Amniotic epithelial cell (primary cell): ENCODE measurements at regions not wholly inside any gene's neighbourhood (a gene's known extent, or its start where the extent isn't known, plus 50 kb on each side); places are given as distances from the start of the nearest gene placed in this dataset.
"Not testable (repeated sequence)": the region's sequence is repeated elsewhere in the genome, so short reads cannot be mapped to it uniquely, and the experiment has no call there.

Source experiments
- DNase-seq: peaks from one replicate; pipeline ENCODE4 v3.0.0-alpha.2; 2010; ENCODE audit warnings: low read depth

DNA sequence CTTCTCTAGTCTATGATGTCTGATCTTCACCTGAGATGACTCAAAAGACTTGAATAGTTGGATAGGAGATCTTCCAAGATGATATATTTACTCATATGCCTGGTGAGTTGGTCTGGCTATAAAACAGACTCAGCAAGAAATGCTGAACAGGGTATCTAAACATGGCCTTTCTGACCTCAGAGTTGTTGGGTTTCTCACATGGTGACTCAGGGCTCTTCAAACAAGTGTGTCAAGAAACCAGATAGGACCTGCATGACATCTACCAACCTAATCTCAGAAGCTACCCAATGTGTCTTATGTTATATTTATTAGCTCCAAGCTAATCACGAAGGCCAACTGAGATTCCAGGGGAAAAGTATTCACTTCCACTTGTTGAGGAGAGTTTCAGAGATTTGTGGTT is 1477.3 kb downstream of the CDH8 start:
- no peak for DNase-seq

DNA sequence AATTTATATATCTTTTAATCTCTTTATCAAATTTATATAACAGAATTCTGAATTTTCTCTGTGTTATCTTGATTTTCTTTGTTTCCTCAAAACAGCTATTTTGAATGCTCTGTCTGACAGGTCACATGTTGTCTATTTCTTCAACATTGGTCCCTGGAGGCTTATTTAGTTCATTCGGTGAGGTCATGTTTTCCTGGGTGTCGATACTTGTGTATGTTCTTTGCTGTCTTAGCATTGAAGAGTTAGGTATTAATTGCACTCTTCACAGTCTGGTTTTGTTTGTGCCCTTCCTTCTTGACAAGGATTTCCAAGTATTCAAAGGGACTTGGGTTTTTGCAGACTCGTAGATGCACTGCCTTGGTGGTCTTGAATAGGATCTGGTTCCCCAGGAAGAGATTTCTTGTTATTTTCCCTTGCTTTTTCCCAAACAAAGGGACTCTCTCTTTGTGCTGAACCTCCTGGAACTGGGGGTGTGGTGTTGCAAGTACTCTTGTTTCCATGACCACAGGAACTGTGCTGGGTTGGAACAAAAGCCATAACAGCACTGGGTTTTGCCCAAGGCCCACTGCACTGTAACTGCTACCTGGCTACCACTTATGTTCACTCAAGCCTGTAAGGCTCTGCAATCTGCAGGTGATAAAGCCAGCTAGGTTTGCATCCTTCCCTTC is 1483.0 kb downstream of the CDH8 start:
- DNase-seq, result no peak

DNA sequence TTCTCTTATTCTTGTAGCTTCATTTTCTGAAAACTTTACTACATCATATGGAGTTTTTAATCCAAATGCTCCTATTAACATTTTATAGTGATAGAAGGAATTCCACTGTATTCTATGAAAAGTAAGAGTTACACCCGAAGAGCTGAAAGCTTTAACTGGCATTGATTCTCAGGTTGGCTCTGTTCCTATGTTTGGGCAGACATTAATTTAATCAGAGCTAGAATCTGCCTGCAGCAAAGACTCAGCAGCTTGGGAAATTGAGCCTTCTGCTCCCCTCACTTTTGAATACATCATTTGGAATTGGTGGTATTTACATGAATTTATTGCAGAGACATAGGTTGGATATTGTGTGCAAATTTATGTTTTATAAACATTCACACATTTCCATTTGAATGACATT is 1494.7 kb downstream of the CDH8 start:
- no peak for DNase-seq

DNA sequence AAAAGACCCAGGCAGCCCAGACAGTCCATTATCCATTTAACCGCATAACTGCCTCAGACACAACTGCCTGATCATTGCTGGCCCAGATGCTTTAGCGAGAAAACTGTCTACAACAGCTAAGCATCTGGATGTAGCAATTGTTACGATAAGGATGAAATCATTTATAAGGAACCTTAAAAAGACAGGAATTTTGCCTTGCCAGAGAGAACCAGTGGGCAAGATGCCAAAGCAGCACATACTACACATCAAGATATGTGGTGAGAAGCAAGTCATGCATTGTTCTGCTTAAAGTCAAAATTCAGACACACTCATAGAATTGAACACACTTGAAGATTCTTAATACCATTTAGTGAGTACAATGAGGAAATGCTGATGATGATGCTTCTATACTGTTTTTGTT is 1525.3 kb downstream of the CDH8 start:
- no peak for DNase-seq

DNA sequence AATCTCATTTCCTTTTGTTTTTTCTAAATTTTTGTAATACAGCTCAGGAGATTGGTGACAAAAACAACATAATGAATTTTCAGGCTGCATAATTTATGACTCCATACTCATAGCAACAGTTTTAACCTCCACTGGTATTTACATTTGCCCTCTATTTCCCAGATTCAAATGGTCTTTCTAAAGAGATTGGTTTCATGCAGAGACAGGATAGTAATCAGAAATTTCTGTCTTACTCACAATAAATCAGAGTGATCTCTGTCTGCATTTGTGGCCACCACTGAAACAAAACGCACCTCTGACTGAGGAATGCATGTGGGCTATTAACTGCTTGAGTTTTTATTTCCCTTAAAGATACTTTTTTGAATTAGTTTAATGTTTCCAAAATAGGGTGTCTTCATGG is 1526.0 kb downstream of the CDH8 start:
- no peak for DNase-seq

DNA sequence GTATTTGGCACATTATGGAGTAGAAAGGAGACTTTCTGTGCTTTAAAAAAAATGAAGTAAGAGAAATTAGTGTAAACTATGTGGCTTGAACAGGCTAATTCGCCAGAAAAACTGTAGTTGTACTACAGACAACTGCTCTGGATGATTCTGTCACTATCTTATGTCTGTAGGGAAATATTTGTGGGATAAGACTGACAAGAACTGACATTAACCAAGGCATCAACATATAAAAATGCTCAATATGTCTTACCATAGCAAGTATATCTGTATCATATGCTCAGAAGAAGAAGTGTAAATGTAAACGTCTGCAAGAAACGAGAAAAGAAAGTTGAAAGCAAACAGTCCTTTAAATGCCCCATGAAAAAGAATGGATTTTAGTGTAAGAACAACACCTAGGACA is 1545.0 kb downstream of the CDH8 start:
- DNase-seq, result no peak

DNA sequence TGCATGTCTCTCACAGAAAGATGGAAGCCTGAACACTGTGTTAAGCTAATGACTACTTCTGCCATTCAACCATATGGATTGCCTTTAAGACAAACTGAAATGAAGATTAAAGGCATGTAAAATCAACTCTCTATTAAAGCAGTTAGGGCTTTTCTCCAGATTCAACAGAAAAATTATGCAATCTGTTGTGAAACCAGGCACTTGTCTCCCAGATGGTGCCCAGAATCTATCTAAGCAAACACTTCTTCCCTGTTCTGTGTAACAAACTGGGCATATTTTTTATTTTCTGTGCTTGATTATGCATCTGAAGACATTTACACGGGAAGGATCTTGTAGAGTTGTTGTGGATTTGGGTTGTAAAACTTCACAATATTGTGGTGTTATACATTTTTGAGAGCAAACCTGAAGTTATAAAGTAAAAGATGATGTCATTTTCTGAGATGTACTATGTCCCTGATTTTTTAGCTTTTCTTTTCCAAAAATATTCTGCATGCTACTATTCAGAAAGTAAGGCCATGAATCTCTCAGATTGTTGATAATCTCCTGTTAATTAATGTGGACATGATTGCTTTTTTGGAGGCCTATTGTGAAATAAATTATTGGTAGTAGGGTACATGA is 1550.3 kb downstream of the CDH8 start:
- no peak for DNase-seq

DNA sequence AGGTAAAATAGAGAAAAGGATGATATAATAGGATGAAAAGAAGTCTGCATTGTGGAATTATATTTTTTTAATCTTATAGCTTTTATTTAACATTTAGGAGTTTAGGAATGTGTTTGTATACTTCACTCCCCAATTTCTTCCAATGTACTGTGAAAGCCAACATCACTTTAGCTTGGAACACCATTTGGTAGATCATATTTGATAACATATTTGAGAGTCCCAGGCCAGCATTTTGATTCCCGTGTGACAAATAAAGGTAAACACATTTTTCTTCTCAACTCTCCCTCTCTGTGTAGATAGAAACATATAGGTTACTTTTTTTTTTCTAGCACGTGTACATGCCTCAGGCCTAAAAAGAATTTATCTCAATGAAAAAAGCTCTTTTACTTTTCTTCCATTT is 1551.3 kb downstream of the CDH8 start:
- DNase-seq, result no peak

DNA sequence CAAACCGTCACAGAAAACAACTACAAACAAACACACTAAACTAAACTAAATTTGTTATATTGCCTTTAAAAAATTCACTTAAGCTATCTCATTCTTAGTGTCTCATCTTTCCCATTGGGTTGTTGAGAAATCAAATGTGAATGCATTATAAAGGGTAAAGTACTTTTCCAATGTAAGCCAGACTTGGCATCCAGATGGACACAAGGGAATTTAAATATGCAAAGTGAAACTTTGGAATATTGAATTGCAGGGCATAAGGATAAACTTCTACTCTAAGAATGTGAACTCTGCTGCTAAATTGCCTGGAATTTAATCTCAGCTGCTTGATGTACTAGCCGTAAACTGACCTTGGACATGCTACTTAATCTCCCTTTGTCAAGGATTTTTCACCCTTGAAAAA is 1554.6 kb downstream of the CDH8 start:
- DNase-seq, result no peak

DNA sequence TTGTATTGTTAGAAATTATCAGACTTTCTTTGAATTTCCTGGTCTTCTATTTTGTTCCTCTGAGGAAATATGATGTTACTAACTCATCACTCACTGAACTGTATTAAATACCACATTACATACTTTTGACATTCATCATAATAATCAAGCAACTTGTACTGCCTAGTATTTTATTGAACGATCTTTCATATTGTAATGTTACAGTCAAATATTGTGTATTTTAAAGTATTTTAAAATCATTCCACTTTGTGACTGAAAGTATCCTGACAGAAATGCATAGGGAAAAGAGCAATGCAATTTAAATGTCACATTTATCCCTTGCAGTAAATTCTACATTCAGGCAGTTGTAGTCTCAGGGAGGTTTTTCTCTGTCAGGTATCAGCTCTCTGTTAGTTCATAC is 1557.4 kb downstream of the CDH8 start:
- no peak for DNase-seq

DNA sequence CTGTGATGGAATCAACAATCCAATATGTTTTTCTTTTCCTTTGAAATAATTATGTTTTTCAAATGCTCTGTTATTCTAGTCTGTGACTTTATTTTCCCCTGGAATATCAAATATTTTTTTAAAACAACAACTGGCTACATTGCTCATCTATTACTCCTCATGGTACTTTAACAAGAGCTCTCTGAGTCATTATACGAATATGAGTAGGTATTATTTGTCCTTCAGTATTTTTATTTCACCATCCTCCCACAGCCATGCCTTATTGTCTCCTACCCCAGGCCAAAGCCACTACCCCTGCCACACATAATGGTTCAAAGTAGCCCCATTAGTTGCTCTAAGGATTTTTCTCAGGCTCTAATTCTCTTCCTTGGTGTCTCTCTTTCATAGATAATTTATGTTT is 1572.3 kb downstream of the CDH8 start:
- DNase-seq, result no peak

DNA sequence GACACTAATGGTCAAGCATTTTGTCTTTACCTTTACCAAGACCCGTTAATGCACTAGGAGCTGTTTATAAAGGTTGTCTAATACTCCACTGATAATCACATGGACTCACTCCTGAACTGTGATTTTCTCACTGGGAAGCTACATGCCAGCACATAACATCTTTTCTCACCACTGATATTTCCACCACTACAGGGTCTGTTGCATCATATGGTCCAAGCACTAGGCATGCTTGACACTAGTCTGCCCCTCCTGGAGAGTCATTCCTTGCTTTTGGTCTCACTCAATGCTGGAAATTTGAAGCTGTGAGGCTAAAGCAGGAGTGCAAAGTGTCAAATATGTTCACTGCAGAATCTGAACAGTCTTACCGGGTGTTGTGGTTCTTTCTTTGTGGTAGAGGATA is 1576.8 kb downstream of the CDH8 start:
- no peak for DNase-seq

DNA sequence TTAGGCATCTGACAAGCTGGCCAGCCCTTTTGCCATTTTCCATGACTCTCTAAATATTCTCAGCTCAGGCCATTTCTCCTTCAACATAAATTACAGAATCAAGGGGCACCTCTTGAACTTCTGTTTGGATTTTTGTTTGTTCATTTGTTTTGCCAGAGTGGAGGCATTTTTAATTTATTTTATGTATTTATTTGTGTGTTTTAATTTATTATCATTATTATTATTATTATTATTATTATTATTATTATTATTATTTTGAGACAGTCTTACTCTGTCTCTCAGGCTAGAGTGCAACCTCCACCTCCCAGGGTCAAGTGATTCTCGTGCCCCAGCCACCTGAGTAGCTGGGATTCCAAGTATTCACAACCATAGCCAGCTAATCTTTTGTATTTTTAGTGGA is 1578.0 kb downstream of the CDH8 start:
- DNase-seq, result no peak

DNA sequence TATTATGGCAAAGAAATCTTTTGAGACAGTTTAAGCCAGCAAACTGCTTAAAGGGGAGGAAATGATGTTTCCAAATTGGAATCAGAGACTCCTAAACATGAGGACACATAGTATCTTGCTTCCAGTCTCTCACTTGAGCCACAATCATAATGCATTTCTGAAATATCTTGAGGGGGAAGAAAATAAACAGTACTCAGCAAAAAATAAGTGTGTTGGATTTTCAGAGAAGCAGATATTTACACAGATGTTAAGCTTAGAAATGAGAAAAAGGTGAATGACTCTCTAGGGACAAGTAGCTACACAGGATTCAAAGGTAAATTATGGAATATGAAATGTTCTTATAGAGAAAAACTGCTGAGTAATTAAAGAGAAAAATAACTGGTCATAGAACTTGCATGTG is 1583.6 kb downstream of the CDH8 start:
- DNase-seq, result no peak

DNA sequence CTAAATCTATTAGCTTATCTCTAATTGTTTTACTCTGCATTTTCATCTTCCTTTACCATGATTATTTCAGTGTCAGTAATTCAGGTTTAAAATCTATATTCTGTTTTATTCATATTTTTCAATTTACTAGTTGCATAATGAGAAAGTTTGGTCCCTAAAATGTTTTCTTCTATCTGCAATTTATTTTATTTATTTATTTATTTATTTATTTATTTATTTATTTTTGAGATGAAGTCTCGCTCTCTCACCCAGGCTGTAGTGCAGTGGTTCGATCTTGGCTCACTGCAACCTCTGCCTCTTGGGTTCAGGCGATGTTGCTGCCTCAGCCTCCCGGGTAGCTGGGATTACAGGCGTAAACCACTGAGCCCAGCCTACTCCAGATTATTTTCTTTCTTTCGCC is 1597.3 kb downstream of the CDH8 start:
- DNase-seq, result no peak

DNA sequence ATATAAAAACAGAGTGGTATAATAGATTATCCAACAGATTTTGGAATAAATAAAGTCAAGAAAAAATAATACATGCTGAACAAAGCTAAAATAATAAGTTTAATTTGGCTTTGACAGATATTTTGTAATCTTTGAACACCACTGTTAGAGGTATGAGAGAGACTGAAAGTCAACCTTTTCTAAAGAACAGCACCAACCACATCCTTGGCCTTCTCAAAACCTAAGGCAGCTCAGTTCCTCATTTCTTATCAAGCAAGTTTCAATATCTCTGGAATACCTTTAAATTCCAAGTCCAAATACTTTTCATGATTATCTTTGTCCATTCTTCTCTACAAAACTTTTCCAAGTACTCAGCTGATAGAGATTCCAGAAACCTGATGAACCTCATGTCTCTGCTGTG is 1603.8 kb downstream of the CDH8 start:
- no peak for DNase-seq

DNA sequence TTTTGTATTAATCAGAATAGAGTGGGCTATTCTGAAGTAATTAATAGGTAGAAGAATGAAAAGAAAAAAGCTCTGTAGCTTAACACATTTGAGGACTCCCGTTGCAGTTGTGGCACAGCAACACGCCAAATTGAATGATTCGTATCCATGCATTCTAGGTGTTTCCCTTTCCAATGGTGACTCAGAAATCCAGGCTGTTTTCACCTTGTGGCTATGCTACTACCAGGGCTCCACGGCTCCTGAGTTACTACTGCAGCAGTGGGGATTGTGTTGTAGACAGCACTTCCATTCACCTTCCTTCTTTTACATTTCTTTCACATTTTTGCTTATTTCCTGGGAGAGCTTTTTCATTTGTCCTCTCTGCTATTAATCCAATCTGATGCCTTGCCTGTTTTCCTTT is 1616.4 kb downstream of the CDH8 start:
- no peak for DNase-seq

DNA sequence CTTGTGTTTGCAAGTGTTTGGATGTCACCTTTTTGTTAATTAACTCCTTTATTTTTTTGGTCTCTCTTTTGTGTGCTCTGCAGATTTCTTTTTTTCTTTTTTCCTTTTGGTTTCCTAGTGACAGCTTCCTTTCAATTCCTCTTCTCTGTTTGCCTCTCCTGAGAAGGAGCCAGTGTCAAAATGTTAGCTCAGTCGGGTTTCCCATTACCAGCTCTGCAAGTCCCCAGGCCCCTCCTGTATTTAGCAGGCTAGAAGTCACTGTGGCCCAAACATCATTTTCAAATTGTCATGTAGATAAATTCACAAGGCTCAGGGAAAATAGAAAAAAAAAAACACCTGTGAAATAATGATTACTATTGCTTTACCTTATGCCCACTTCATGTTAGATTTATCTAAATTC is 1621.6 kb downstream of the CDH8 start:
- DNase-seq, result no peak

DNA sequence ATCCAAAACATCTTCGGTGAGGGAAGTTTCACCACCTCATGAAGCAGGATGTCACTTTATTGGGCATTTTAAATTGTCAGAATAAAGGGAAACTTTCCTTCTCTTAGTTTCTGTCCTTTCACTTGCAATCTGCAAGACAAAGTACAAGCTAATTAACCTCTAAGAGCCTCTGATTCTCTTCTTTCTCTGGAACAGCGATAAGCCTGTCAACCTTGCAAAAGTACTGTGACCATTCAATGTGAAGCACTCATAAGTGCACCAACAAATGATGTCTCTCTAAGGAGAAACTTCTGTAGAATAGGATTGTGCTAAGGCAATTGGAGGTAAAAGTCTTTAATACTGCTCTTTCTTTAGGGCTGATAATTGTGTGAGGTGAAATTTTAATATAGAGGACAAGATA is 1622.3 kb downstream of the CDH8 start:
- no peak for DNase-seq

DNA sequence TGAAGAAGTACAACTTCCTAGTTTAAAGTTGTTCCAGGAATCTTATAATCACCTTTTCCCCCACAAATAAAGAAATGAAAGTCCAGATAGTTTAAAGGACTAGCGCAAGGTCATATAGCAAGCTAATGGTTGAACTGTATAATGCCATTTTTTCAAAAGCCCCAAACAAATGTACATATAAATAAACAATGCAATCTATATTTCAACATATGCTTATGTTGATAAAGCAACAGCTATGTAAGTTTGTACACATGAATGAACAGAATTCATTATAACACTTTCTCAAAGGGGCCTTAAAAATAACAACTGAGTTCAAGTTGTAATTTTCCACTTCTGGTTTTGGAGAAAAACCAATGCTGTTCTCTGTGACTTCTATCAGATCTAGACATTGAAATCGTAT is 1628.6 kb downstream of the CDH8 start:
- no peak for DNase-seq

DNA sequence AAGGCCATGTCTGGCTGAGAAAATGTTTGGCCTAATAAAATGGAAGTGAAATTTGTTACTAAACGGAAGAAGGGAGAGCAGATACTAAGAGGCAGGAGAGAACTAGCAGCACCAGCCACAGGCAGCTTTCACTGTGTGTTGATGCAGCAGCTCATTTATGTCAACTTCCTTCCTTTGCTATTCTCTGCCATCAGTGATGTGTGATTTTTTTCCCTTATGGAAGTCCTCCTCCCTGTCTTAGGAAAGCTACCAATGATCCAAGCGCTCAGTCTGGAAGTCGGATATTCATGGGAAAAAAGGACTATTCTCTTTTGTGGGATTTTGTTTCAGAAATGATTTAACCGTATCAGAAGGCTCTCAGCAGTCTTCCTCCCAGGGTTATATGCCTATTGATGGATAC is 1629.2 kb downstream of the CDH8 start:
- DNase-seq, result no peak

DNA sequence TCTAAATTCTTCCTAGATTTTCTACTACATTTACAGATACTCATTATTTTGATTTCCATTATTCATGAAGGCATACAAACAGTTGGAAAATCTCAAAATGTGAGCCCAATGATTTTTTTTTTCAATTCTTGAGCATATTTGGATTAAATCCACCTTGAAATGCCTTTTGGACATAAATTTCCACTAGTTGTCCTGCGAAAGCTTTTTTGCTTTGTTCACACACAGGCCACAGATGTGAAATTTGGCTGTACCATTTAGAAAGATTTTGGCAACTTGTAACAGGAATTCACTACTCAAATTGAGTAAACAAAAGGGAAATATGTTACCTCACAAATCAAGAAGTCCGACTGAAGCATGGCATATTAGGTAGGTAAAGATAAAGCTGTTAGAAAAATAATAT is 1631.0 kb downstream of the CDH8 start:
- no peak for DNase-seq

DNA sequence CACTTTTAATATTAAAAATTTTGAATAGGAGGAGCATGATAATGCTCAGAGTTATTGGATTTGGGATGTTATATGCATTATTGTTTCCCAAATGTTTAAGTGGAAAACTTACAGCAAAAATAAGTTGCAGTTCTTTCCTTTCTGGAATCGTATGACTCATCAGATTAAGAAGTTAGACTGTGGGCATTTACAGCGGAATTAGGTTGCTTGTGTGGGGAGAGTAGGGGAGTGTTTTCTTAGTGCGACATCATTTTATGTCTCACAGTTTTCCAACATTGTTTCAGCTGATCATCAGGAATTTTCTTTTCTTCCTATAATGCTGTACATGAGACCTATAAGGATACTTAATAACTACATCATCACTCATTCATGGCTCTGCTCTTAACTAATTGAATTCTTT is 1631.8 kb downstream of the CDH8 start:
- DNase-seq, result no peak

DNA sequence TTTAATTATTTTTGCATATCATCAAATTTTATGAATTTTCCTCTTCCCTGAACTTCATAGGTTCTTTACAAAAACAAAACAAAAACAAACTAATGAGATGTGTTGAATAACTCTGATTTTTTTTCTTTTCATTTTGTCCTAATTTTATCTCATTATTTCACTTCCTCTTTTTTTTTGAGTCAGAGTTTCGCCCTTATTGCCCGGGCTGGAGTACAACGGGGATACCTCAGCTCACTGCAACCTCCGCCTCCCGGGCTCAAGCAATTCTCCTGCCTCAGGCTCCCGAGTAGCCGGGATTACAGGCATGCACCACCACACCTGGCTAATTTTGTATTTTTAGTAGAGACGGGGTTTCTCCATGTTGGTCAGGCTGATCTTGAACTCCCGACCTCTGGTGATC is 1633.3 kb downstream of the CDH8 start:
- not testable (repeated sequence) for DNase-seq
